Gastrocnemius medialis (tissue), 4 donors: ENCODE measurements at regions not wholly inside any gene's neighbourhood (a gene's known extent, or its start where the extent isn't known, plus 50 kb on each side); places are given as distances from the start of the nearest gene placed in this dataset.
A peak's percentile ranks its signal among the peaks of the same experiment; 100 is the strongest.

Source experiments
- ATAC-seq, 2 donors: fragments of 150-250 bp; one replicate each; pipeline ENCODE4 v1.9.1; 2016
- DNase-seq, 2 donors: peaks; one replicate each; pipeline ENCODE4 v3.0.0-alpha.2; 2019
- H3K27ac ChIP-seq, 4 donors: fragments of 200-600 bp; sonication (generic); 1 replicate in 1 of 4; 2 replicates in 3 of 4; pipeline ENCODE4 v1.5.1; 2016 to 2018; ENCODE audit warnings: mild to moderate bottlenecking in 2 of 4, moderate library complexity in 1 of 4
- H3K27me3 ChIP-seq, 3 donors: fragments of 200-600 bp; sonication (generic) in 2 of 3; 1 replicate in 1 of 3; 2 replicates in 2 of 3; pipeline versions ENCODE4 v1.5.1 to v1.6.0; 2016 to 2019; ENCODE audit warnings: mild to moderate bottlenecking in 1 of 3, moderate library complexity in 1 of 3
- H3K36me3 ChIP-seq, 2 donors: fragments of 200-600 bp; sonication (generic) in 1 of 2; one replicate each; pipeline ENCODE4 v1.5.1; 2017 to 2018
- H3K4me1 ChIP-seq, 2 donors: fragments of 200-600 bp; sonication (generic) in 1 of 2; one replicate each; pipeline ENCODE4 v1.5.1; 2016 to 2017; ENCODE audit warnings: mild to moderate bottlenecking in 2 of 2
- H3K4me3 ChIP-seq, 4 donors: fragments of 200-600 bp; sonication (generic) in 3 of 4; 1 replicate in 1 of 4; 2 replicates in 3 of 4; pipeline ENCODE4 v1.5.1; 2016 to 2019; ENCODE audit warnings: mild to moderate bottlenecking in 2 of 4
- H3K9me3 ChIP-seq, 3 donors: fragments of 200-600 bp; sonication (generic) in 2 of 3; 1 replicate in 1 of 3; 2 replicates in 2 of 3; pipeline ENCODE4 v1.5.1; 2016 to 2019
- CTCF ChIP-seq, 5 experiments: fragments of 450-650 bp in 3 of 5; fragments of 200-600 bp in 2 of 5; sonication (generic) in 2 of 5; IDR thresholded peaks in 4 of 5; conservative IDR thresholded peaks in 1 of 5; 1 replicate in 4 of 5; 2 replicates in 1 of 5; pipeline ENCODE4 v1.5.1; 2016 to 2019; ENCODE audit warnings: antibody characterized with exemption in 5 of 5, mild to moderate bottlenecking in 3 of 5, moderate library complexity in 3 of 5
- POLR2A ChIP-seq, 2 donors: fragments of 450-650 bp; IDR thresholded peaks; one replicate each; pipeline ENCODE4 v1.6.1; 2017; ENCODE audit warnings: antibody characterized with exemption in 2 of 2, mild to moderate bottlenecking in 2 of 2, moderate library complexity in 2 of 2
- in situ Hi-C, 4 donors: fragments of 200-750 bp; cut with MboI; loops; one replicate each; pipeline versions ENCODE4 v1.15.0 to v1.8.0; 2017; ENCODE audit warnings: low sequenced_read_pairs in 4 of 4
- intact Hi-C: fragments of 100-400 bp; cut with DNase I; formaldehyde crosslinking; loops from one replicate; pipeline ENCODE4 v1.15.1; 2023; ENCODE audit warnings: low total_unique reads

DNA sequence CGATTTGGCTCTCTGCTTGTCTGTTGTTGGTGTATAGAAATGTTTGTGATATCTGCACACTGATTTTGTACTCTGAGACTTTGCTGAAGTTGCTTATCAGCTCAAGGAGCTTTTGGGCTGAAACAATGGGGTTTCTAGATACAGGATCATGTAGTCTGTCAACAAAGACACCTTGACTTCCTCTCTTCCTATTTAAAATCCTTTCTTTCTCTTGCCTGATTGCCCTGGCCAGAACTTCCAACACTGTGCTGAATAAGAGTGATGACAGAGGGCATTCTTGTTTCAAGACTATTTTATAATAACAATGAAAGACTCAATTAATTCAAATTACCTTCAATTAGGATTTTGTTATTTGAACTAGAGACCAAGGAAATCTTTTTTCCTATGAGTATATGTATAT, 692.5 kb downstream of the PRR16 start:
- no peaks in the 10 kb centered on the region for H3K4me1 ChIP-seq
- no peaks in the 10 kb centered on the region for H3K36me3 ChIP-seq
- no peak overlapping the region for H3K4me3 ChIP-seq
- in situ Hi-C loops, result no loop called here
- DNase-seq (no peak), ATAC-seq (no peak)
- H3K27ac ChIP-seq, result no peak overlapping the region
- intact Hi-C loops, result no loop called here
- H3K27me3 ChIP-seq, result no peaks in the 10 kb centered on the region
- TF ChIP-seq CTCF (IDR thresholded peaks at IDR 0.05 in 4 of 5, conservative IDR thresholded peaks at IDR 0.05 in 1 of 5) (no peak), POLR2A (IDR thresholded peaks at IDR 0.05) (no peak)
- no peaks in the 10 kb centered on the region for H3K9me3 ChIP-seq

GRCh38 chr5:121158451-121158850, 693.2 kb upstream of the FTMT start:
- in situ Hi-C loops, result no loop called here
- intact Hi-C loops, result no loop called here
- Histone ChIP-seq H3K9me3 (no peaks in the 10 kb centered on the region), H3K4me1 (no peaks in the 10 kb centered on the region), H3K36me3 (no peaks in the 10 kb centered on the region), H3K4me3 (no peak overlapping the region), H3K27ac (no peak overlapping the region), H3K27me3 (no peaks in the 10 kb centered on the region)
- TF ChIP-seq CTCF (IDR thresholded peaks at IDR 0.05 in 4 of 5, conservative IDR thresholded peaks at IDR 0.05 in 1 of 5) (no peak), POLR2A (IDR thresholded peaks at IDR 0.05) (no peak)
- peak; percentile 49 to 77 for ATAC-seq
- no peak for DNase-seq

DNA sequence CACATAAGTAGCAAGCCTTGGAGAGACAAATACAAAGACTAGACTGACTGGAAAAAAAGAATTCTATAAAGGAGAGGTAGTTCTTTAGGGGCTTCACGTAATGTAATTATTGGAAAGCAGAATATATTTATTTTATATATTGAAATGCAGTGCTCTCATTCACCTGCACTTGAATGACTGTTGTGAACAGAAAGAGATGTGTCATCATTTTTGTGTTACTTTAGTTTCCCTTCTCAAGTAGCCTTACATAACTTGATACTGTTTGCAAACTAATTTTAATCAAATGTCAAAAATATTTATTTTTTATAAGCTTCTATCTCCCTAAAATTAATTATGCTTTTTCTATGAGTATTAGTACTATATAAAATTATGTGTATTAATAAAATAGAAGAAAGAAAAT, 691.1 kb upstream of the FTMT start:
- intact Hi-C loops, result no loop called here
- ATAC-seq, result no peak
- H3K4me1 ChIP-seq, result no peaks in the 10 kb centered on the region
- TF ChIP-seq POLR2A (IDR thresholded peaks at IDR 0.05) (no peak), CTCF (IDR thresholded peaks at IDR 0.05 in 4 of 5, conservative IDR thresholded peaks at IDR 0.05 in 1 of 5) (no peak)
- H3K36me3 ChIP-seq, result no peaks in the 10 kb centered on the region
- no peak for DNase-seq
- no peaks in the 10 kb centered on the region for H3K9me3 ChIP-seq
- H3K4me3 ChIP-seq, result no peak overlapping the region
- no peak overlapping the region for H3K27ac ChIP-seq
- H3K27me3 ChIP-seq, result no peaks in the 10 kb centered on the region
- in situ Hi-C loops, result no loop called here

GRCh38 chr5:121164632-121165031, 687.0 kb upstream of the FTMT start:
- ATAC-seq (no peak), DNase-seq (no peak)
- in situ Hi-C loops (no loop called here), intact Hi-C loops (no loop called here)
- Histone ChIP-seq H3K27me3 (no peaks in the 10 kb centered on the region), H3K4me3 (no peak overlapping the region), H3K36me3 (no peaks in the 10 kb centered on the region), H3K9me3 (no peaks in the 10 kb centered on the region), H3K27ac (no peak overlapping the region), H3K4me1 (no peaks in the 10 kb centered on the region)
- TF ChIP-seq POLR2A (IDR thresholded peaks at IDR 0.05), result no peak
- no peak for TF ChIP-seq CTCF (IDR thresholded peaks at IDR 0.05 in 4 of 5, conservative IDR thresholded peaks at IDR 0.05 in 1 of 5)

GRCh38 chr5:121171361-121171760, 680.3 kb upstream of the FTMT start:
- Histone ChIP-seq H3K36me3 (no peaks in the 10 kb centered on the region), H3K27ac (no peak overlapping the region), H3K9me3 (no peaks in the 10 kb centered on the region), H3K4me3 (no peak overlapping the region), H3K4me1 (no peaks in the 10 kb centered on the region), H3K27me3 (no peaks in the 10 kb centered on the region)
- in situ Hi-C loops, result no loop called here
- no peak for ATAC-seq
- DNase-seq, result no peak
- TF ChIP-seq CTCF (IDR thresholded peaks at IDR 0.05 in 4 of 5, conservative IDR thresholded peaks at IDR 0.05 in 1 of 5) (no peak), POLR2A (IDR thresholded peaks at IDR 0.05) (no peak)
- intact Hi-C loops, result no loop called here
